ENCODE measurements at regions not wholly inside any gene's neighbourhood (a gene's known extent, or its start where the extent isn't known, plus 50 kb on each side); places are given as distances from the start of the nearest gene placed in this dataset.
"Not testable (repeated sequence)": the region's sequence is repeated elsewhere in the genome, so short reads cannot be mapped to it uniquely, and the experiment has no call there.

- Histone ChIP-seq H3K27ac (no peak overlapping the region), H3K36me3 (ENCODE audit: insufficient read depth) (no peaks in the 10 kb centered on the region)
Observed at GRCh38 chr12:62045211-62045610, 215.0 kb upstream of the USP15 start.

GRCh38 chr12:62050785-62051184 lies 209.4 kb upstream of the USP15 start:
- TF ChIP-seq CTCF (conservative IDR thresholded peaks at IDR 0.05; ENCODE audit: low read depth, low read length): no peak
- H3K4me2 ChIP-seq: no peak overlapping the region
- no peaks in the 10 kb centered on the region for H3K4me1 ChIP-seq (ENCODE audit: low read depth, poor library complexity, severe bottlenecking)
- no peak overlapping the region for H3K27ac ChIP-seq
- H3K9ac ChIP-seq: no peak overlapping the region
- no peaks in the 10 kb centered on the region for H3K27me3 ChIP-seq (ENCODE audit: insufficient read depth, low read depth)
- H2AFZ ChIP-seq (ENCODE audit: low read depth): no peak overlapping the region
- H3K79me2 ChIP-seq (ENCODE audit: insufficient read depth, low read depth): no peaks in the 10 kb centered on the region
- no peaks in the 10 kb centered on the region for H4K20me1 ChIP-seq (ENCODE audit: insufficient read depth)
- no peak overlapping the region for H3K4me3 ChIP-seq (IDR thresholded peaks at IDR 0.05; ENCODE audit: insufficient read depth, low read depth, low read length)
- no peaks in the 10 kb centered on the region for H3K36me3 ChIP-seq (ENCODE audit: insufficient read depth)

More at GRCh38 chr12:62045211-62045610, 215.0 kb upstream of the USP15 start:
- H3K4me1 ChIP-seq (ENCODE audit: low read depth, poor library complexity, severe bottlenecking): no peaks in the 10 kb centered on the region
- H3K9ac ChIP-seq: no peak overlapping the region
- no peaks in the 10 kb centered on the region for H3K79me2 ChIP-seq (ENCODE audit: insufficient read depth, low read depth)
- H2AFZ ChIP-seq (ENCODE audit: low read depth): no peak overlapping the region
- H3K4me2 ChIP-seq: no peak overlapping the region
- no peaks in the 10 kb centered on the region for H4K20me1 ChIP-seq (ENCODE audit: insufficient read depth)
- no peak for TF ChIP-seq CTCF (conservative IDR thresholded peaks at IDR 0.05; ENCODE audit: low read depth, low read length)
- H3K4me3 ChIP-seq (IDR thresholded peaks at IDR 0.05; ENCODE audit: insufficient read depth, low read depth, low read length): no peak overlapping the region
- no peaks in the 10 kb centered on the region for H3K27me3 ChIP-seq (ENCODE audit: insufficient read depth, low read depth)

DNA sequence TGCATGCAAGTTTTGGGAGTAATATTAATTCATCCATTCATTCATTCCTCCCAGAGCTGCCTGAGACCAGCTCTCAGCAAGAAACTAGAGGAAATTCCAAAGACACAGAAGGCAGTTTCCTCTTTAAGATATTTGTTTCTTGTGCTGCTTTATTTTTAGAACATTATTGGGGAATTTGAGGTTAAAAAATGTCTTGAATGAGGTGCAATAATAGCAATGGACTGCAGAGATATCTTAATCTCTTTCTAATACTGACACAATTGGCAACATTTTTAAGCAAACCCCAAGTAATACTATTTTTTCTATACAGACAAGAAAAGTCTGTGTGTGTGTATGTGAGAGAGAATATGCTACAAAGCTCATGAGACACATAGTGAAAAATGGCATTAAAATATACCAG lies 190.2 kb upstream of the USP15 start:
- H3K4me1 ChIP-seq (ENCODE audit: low read depth, poor library complexity, severe bottlenecking): no peaks in the 10 kb centered on the region
- TF ChIP-seq CTCF (conservative IDR thresholded peaks at IDR 0.05; ENCODE audit: low read depth, low read length): no peak
- H3K4me3 ChIP-seq (IDR thresholded peaks at IDR 0.05; ENCODE audit: insufficient read depth, low read depth, low read length): no peak overlapping the region
- no peak overlapping the region for H3K27ac ChIP-seq
- no peaks in the 10 kb centered on the region for H4K20me1 ChIP-seq (ENCODE audit: insufficient read depth)
- H3K4me2 ChIP-seq: no peak overlapping the region
- H3K36me3 ChIP-seq (ENCODE audit: insufficient read depth): no peaks in the 10 kb centered on the region
- no peak overlapping the region for H3K9ac ChIP-seq
- H3K27me3 ChIP-seq (ENCODE audit: insufficient read depth, low read depth): no peaks in the 10 kb centered on the region
- H2AFZ ChIP-seq (ENCODE audit: low read depth): no peak overlapping the region
- H3K79me2 ChIP-seq (ENCODE audit: insufficient read depth, low read depth): no peaks in the 10 kb centered on the region

GRCh38 chr12:62073236-62073635 lies 187.0 kb upstream of the USP15 start:
- H2AFZ ChIP-seq (ENCODE audit: low read depth); H3K79me2 ChIP-seq (ENCODE audit: insufficient read depth, low read depth); H3K27me3 ChIP-seq (ENCODE audit: insufficient read depth, low read depth); H3K36me3 ChIP-seq (ENCODE audit: insufficient read depth); H3K9ac ChIP-seq; H3K4me1 ChIP-seq (ENCODE audit: low read depth, poor library complexity, severe bottlenecking); H3K4me2 ChIP-seq; H3K27ac ChIP-seq; H4K20me1 ChIP-seq (ENCODE audit: insufficient read depth); H3K4me3 ChIP-seq (IDR thresholded peaks at IDR 0.05; ENCODE audit: insufficient read depth, low read depth, low read length): not testable (repeated sequence)

DNA sequence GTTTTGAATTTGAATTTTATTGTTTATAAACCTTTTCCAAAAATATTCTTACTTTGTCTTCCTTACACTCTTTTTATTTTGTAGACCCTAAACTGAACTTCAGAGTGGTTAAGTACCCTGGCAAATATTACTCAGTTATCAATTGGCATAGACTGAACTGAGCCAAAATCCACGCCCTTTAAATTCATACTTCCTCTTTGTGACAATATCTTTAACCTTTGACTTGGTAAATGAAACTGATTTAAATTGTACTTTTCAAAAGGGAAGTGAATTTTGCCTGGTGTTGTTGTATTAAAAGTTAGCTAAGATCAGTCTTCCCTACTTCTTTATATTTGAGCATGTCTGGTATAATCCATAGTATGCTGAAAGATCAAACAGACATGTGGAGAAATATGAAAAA lies 184.3 kb upstream of the USP15 start:
- Histone ChIP-seq H3K4me2 (no peak overlapping the region), H2AFZ (ENCODE audit: low read depth) (no peak overlapping the region), H3K79me2 (ENCODE audit: insufficient read depth, low read depth) (no peaks in the 10 kb centered on the region), H4K20me1 (ENCODE audit: insufficient read depth) (no peaks in the 10 kb centered on the region), H3K4me1 (ENCODE audit: low read depth, poor library complexity, severe bottlenecking) (no peaks in the 10 kb centered on the region), H3K9ac (no peak overlapping the region), H3K27me3 (ENCODE audit: insufficient read depth, low read depth) (no peaks in the 10 kb centered on the region), H3K36me3 (ENCODE audit: insufficient read depth) (no peaks in the 10 kb centered on the region), H3K4me3 (IDR thresholded peaks at IDR 0.05; ENCODE audit: insufficient read depth, low read depth, low read length) (no peak overlapping the region), H3K27ac (no peak overlapping the region)
- no peak for TF ChIP-seq CTCF (conservative IDR thresholded peaks at IDR 0.05; ENCODE audit: low read depth, low read length)
